ENCODE measurements at regions not wholly inside any gene's neighbourhood (a gene's known extent, or its start where the extent isn't known, plus 50 kb on each side); places are given as distances from the start of the nearest gene placed in this dataset.

GRCh38 chr2:128624956-128625355 is 306.3 kb upstream of the HS6ST1 start:
- DNase-seq (peak in 1 of 3 donors; percentile 22), ATAC-seq (no peak)
- Histone ChIP-seq H3K4me3 (no peak overlapping the region), H3K27me3 (no peaks in the 10 kb centered on the region), H3K27ac (no peak overlapping the region), H3K4me1 (no peaks in the 10 kb centered on the region), H3K36me3 (no peaks in the 10 kb centered on the region), H3K9me3 (no peaks in the 10 kb centered on the region)
- WGBS (ENCODE audit: insufficient coverage, low coverage, low lambda C conversion rate, missing lambda C conversion rate) = 67% methylated on average over 1 of the region's 6 CpGs
- no peak for TF ChIP-seq POLR2A (IDR thresholded peaks at IDR 0.05)
- intact Hi-C loops (cut with DNase I) = no loop called here

GRCh38 chr2:128625421-128625820 is 306.8 kb upstream of the HS6ST1 start:
- Histone ChIP-seq H3K4me3 (no peak overlapping the region), H3K27me3 (no peaks in the 10 kb centered on the region), H3K36me3 (no peaks in the 10 kb centered on the region), H3K9me3 (no peaks in the 10 kb centered on the region), H3K4me1 (no peaks in the 10 kb centered on the region), H3K27ac (no peak overlapping the region)
- WGBS (ENCODE audit: insufficient coverage, low coverage, low lambda C conversion rate, missing lambda C conversion rate) = 80% methylated on average over 1 of the region's 8 CpGs
- ATAC-seq (no peak), DNase-seq (peak in 1 of 3 donors; percentile 46)
- no peak for TF ChIP-seq POLR2A (IDR thresholded peaks at IDR 0.05)
- no peak for TF ChIP-seq CTCF (IDR thresholded peaks at IDR 0.05)
- intact Hi-C loops (cut with DNase I) = no loop called here

GRCh38 chr2:128625963-128626759 is 307.5 kb upstream of the HS6ST1 start:
- Histone ChIP-seq H3K27ac (no peak overlapping the region), H3K27me3 (no peaks in the 10 kb centered on the region), H3K4me3 (no peak overlapping the region), H3K4me1 (no peaks in the 10 kb centered on the region), H3K36me3 (no peaks in the 10 kb centered on the region), H3K9me3 (no peaks in the 10 kb centered on the region)
- 87% methylated on average over 8 of the region's 12 CpGs for WGBS (ENCODE audit: insufficient coverage, low coverage, low lambda C conversion rate, missing lambda C conversion rate)
- TF ChIP-seq CTCF (IDR thresholded peaks at IDR 0.05) = no peak
- TF ChIP-seq POLR2A (IDR thresholded peaks at IDR 0.05) = no peak
- intact Hi-C loops (cut with DNase I) = no loop called here
- DNase-seq (peak in 1 of 3 donors; percentile 33), ATAC-seq (no peak)

- DNase-seq (peak in 1 of 3 donors; percentile 23), ATAC-seq (no peak)
- H3K9me3 ChIP-seq = no peaks in the 10 kb centered on the region
- no peaks in the 10 kb centered on the region for H3K27me3 ChIP-seq
- no peak overlapping the region for H3K27ac ChIP-seq
- H3K4me3 ChIP-seq = no peak overlapping the region
- 76% methylated on average over 8 of the region's 20 CpGs for WGBS (ENCODE audit: insufficient coverage, low coverage, low lambda C conversion rate, missing lambda C conversion rate)
- TF ChIP-seq CTCF (IDR thresholded peaks at IDR 0.05) (no peak), POLR2A (IDR thresholded peaks at IDR 0.05) (no peak)
- H3K4me1 ChIP-seq = no peaks in the 10 kb centered on the region
- no peaks in the 10 kb centered on the region for H3K36me3 ChIP-seq
- intact Hi-C loops (cut with DNase I) = no loop called here
These were observed 308.3 kb upstream of the HS6ST1 start for GRCh38 chr2:128626760-128627511.

- H3K36me3 ChIP-seq = no peaks in the 10 kb centered on the region
- DNase-seq (peak in 2 of 3 donors; percentile 26 to 51), ATAC-seq (no peak)
- H3K4me1 ChIP-seq = no peaks in the 10 kb centered on the region
- no peaks in the 10 kb centered on the region for H3K9me3 ChIP-seq
- H3K27me3 ChIP-seq = no peaks in the 10 kb centered on the region
- intact Hi-C loops (cut with DNase I) = no loop called here
- H3K4me3 ChIP-seq = no peak overlapping the region
- TF ChIP-seq CTCF (IDR thresholded peaks at IDR 0.05) (no peak), POLR2A (IDR thresholded peaks at IDR 0.05) (no peak)
- WGBS (ENCODE audit: insufficient coverage, low coverage, low lambda C conversion rate, missing lambda C conversion rate) = no CpG with 5 or more reads among the region's 7 CpGs
- no peak overlapping the region for H3K27ac ChIP-seq
These were observed 309.5 kb upstream of the HS6ST1 start for GRCh38 chr2:128628206-128628605.

All from right lobe of liver (tissue), 6 donors.